ENCODE measurements at regions not wholly inside any gene's neighbourhood (a gene's known extent, or its start where the extent isn't known, plus 50 kb on each side); places are given as distances from the start of the nearest gene placed in this dataset.

- Histone ChIP-seq H3K18ac (ENCODE audit: low read depth, low read length) (no peak overlapping the region), H2AK9ac (replicated peaks; ENCODE audit: low read depth, low read length, poor library complexity) (no peak overlapping the region), H3K4ac (ENCODE audit: low read depth, low read length) (no peak overlapping the region), H3K9ac (ENCODE audit: low read depth, low read length) (no peak overlapping the region; the same call in 1 of the 2 replicates), H3K79me1 (ENCODE audit: low read depth in 1 of 2, low read length in 2 of 2) (peaks cover 0 to 7% of the 10 kb centered on the region in 2 experiments; a peak in 3 of 4 replicates), H3K14ac (replicated peaks; ENCODE audit: low read depth, low read length) (no peak overlapping the region), H2AK5ac (ENCODE audit: low read depth, low read length) (no peak overlapping the region), H2BK15ac (ENCODE audit: low read depth, low read length) (no peak overlapping the region), H3K36me3 (ENCODE audit: control insufficient read depth, insufficient read depth, low read length) (peaks cover 4% of the 10 kb centered on the region; the same call in 1 of the 2 replicates), H3K9me1 (ENCODE audit: insufficient read depth, low read length) (no peaks in the 10 kb centered on the region; the same call in 1 of the 2 replicates), H3K4me3 (ENCODE audit: insufficient read depth, low read depth, low read length) (no peak overlapping the region), H2AFZ (replicated peaks; ENCODE audit: low read length, poor library complexity) (no peak overlapping the region), H3K27ac (ENCODE audit: insufficient read depth, low read length) (peak overlapping the region; percentile 52; the same call in 1 of the 2 replicates), H3K56ac (ENCODE audit: extremely low read depth, insufficient read depth, low read length) (no peak overlapping the region), H2BK120ac (ENCODE audit: low read depth, low read length) (no peak overlapping the region), H3K27me3 (ENCODE audit: control insufficient read depth, insufficient read depth, low read length) (no peaks in the 10 kb centered on the region), H2BK20ac (ENCODE audit: low read depth, low read length) (no peak overlapping the region), H3K23ac (ENCODE audit: low read depth, low read length) (peak overlapping the region; percentile 59; the same call in 1 of the 2 replicates), H4K8ac (ENCODE audit: low read depth in 2 of 2, low read length in 2 of 2) (peak overlapping the region in 1 of 2 experiments; percentile 67; a peak in 1 of 4 replicates), H3K4me1 (ENCODE audit: control insufficient read depth, insufficient read depth, low read length) (peaks cover 3% of the 10 kb centered on the region; the same call in 1 of the 2 replicates), H4K91ac (ENCODE audit: insufficient read depth, low read depth, low read length) (no peak overlapping the region), H3K4me2 (ENCODE audit: low read depth, low read length) (peak overlapping the region; percentile 47; the same call in 1 of the 2 replicates), H4K20me1 (ENCODE audit: insufficient read depth, low read length) (peaks cover 12% of the 10 kb centered on the region), H3K9me3 (ENCODE audit: control insufficient read depth, insufficient read depth, low read length) (no peaks in the 10 kb centered on the region), H2BK5ac (ENCODE audit: low read depth, low read length, poor library complexity, severe bottlenecking) (peak overlapping the region; percentile 81), H4K5ac (ENCODE audit: low read depth, low read length) (no peak overlapping the region)
- TF ChIP-seq MAFK (IDR thresholded peaks at IDR 0.05; ENCODE audit: low read depth, low read length) (no peak), BHLHE40 (IDR thresholded peaks at IDR 0.05; ENCODE audit: low read depth, low read length) (no peak)
- ATAC-seq (ENCODE audit: low read depth) (no peak), DNase-seq (no peak)
- intact Hi-C loops (cut with micrococcal nuclease) = no loop called here
- dilution Hi-C loops (cut with HindIII; ENCODE audit: low sequenced_read_pairs, unreplicated experiment) = no loop called here
- no CpG with 5 or more reads among the region's 1 CpG for WGBS, 2 experiments (ENCODE audit: extremely low coverage in 2 of 2, insufficient read length in 1 of 2)
- in situ Hi-C loops (cut with MboI; ENCODE audit: low sequenced_read_pairs) = loop anchor here (5.0 kb wide), 1 partner anchor 66 kb away; no protein-coding TSS in a partner anchor
- ChIA-PET CTCF (no interaction called here), POLR2A (ENCODE audit: unreplicated experiment) (no interaction called here)
- no TSS peak for BruUV-seq (replicated peaks)
Observed at GRCh38 chr13:50073340-50073739, 58.1 kb downstream of the KCNRG start.
